ENCODE measurements at regions not wholly inside any gene's neighbourhood (a gene's known extent, or its start where the extent isn't known, plus 50 kb on each side); places are given as distances from the start of the nearest gene placed in this dataset.

- peaks cover 0 to 8% (median 0%) of the 10 kb centered on the region in 12 donors for H3K9me3 ChIP-seq
- no peak for DNase-seq
- no peak overlapping the region for H3K27ac ChIP-seq
- ATAC-seq: no peak
- no peaks in the 10 kb centered on the region for H3K36me3 ChIP-seq
- 39 to 47% (median 43%) methylated on average over 4 of the region's 4 CpGs for WGBS, 4 donors
- peaks cover 0 to 7% (median 0%) of the 10 kb centered on the region in 12 donors for H3K4me1 ChIP-seq
- TF ChIP-seq CTCF (IDR thresholded peaks at IDR 0.05) (no peak), POLR2A (IDR thresholded peaks at IDR 0.05) (no peak)
- intact Hi-C loops (cut with DNase I): no loop called here
- H3K4me3 ChIP-seq: no peak overlapping the region
- H3K27me3 ChIP-seq: no peaks in the 10 kb centered on the region
Observed at GRCh38 chr5:88377705-88378656, 109.3 kb upstream of the TMEM161B start.

- intact Hi-C loops (cut with DNase I): no loop called here
- H3K4me3 ChIP-seq: no peak overlapping the region
- H3K36me3 ChIP-seq: no peaks in the 10 kb centered on the region
- peaks cover 0 to 7% (median 0%) of the 10 kb centered on the region in 12 donors for H3K4me1 ChIP-seq
- no peak for ATAC-seq
- no peak overlapping the region for H3K27ac ChIP-seq
- TF ChIP-seq POLR2A (IDR thresholded peaks at IDR 0.05) (no peak), CTCF (IDR thresholded peaks at IDR 0.05) (no peak)
- no peak for DNase-seq
- 35 to 55% (median 47%) methylated on average over 2 of the region's 2 CpGs for whole genome bisulfite sequencing, 4 donors
- peaks cover 0 to 8% (median 0%) of the 10 kb centered on the region in 12 donors for H3K9me3 ChIP-seq
- no peaks in the 10 kb centered on the region for H3K27me3 ChIP-seq
Observed at GRCh38 chr5:88377240-88377639, 108.6 kb upstream of the TMEM161B start.

GRCh38 chr5:88376728-88377127, 108.1 kb upstream of the TMEM161B start:
- Histone ChIP-seq H3K9me3 (peaks cover 0 to 8% (median 0%) of the 10 kb centered on the region in 12 donors), H3K27ac (no peak overlapping the region), H3K27me3 (no peaks in the 10 kb centered on the region), H3K4me1 (peaks cover 0 to 7% (median 0%) of the 10 kb centered on the region in 12 donors), H3K36me3 (no peaks in the 10 kb centered on the region), H3K4me3 (no peak overlapping the region)
- intact Hi-C loops (cut with DNase I): no loop called here
- TF ChIP-seq POLR2A (IDR thresholded peaks at IDR 0.05) (no peak), CTCF (IDR thresholded peaks at IDR 0.05) (no peak)
- DNase-seq: no peak
- no peak for ATAC-seq
- WGBS, 4 donors: 91 to 95% (median 94%) methylated on average over 5 of the region's 5 CpGs

- no peak overlapping the region for H3K27ac ChIP-seq
- no peak for DNase-seq
- H3K36me3 ChIP-seq: no peaks in the 10 kb centered on the region
- H3K4me3 ChIP-seq: no peak overlapping the region
- no peak for ATAC-seq
- intact Hi-C loops (cut with DNase I): no loop called here
- H3K4me1 ChIP-seq: peaks cover 0 to 7% (median 0%) of the 10 kb centered on the region in 12 donors
- peaks cover 0 to 8% (median 0%) of the 10 kb centered on the region in 12 donors for H3K9me3 ChIP-seq
- no peaks in the 10 kb centered on the region for H3K27me3 ChIP-seq
- 88 to 98% (median 95%) methylated on average over 2 of the region's 2 CpGs for WGBS, 4 donors
- TF ChIP-seq CTCF (IDR thresholded peaks at IDR 0.05) (no peak), POLR2A (IDR thresholded peaks at IDR 0.05) (no peak)
Observed at GRCh38 chr5:88374391-88374790, 105.7 kb upstream of the TMEM161B start.
